Small intestine (tissue), 7 donors: ENCODE measurements at regions not wholly inside any gene's neighbourhood (a gene's known extent, or its start where the extent isn't known, plus 50 kb on each side); places are given as distances from the start of the nearest gene placed in this dataset.
A peak's percentile ranks its signal among the peaks of the same experiment; 100 is the strongest.

Experiments
- DNase-seq, 2 donors: peaks; one replicate each; pipeline versions ENCODE4 v3.0.0 to v3.0.0-alpha.2; 2013
- FAIRE-seq: peaks from 2 replicates; lab custom pipeline; 2012; peaks lifted over from hg19 to GRCh38; lab: Jason Lieb, UNC
- H3K27ac ChIP-seq, 3 donors: one replicate each; pipeline ENCODE4 v1.5.1; 2013; ENCODE audit warnings: low read length in 2 of 3, mild to moderate bottlenecking in 2 of 3, control low read depth in 1 of 3, inconsistent platforms in 1 of 3, low read depth in 1 of 3, moderate library complexity in 1 of 3
- H3K27me3 ChIP-seq, 3 donors: one replicate each; pipeline ENCODE4 v1.6.1; 2013; ENCODE audit warnings: low read length in 3 of 3, inconsistent platforms in 1 of 3; ENCODE audit not compliant: control insufficient read depth in 3 of 3, insufficient read depth in 3 of 3
- H3K36me3 ChIP-seq, 3 donors: one replicate each; pipeline ENCODE4 v1.6.1; 2013; ENCODE audit warnings: low read length in 3 of 3, inconsistent platforms in 1 of 3, low read depth in 1 of 3, mild to moderate bottlenecking in 1 of 3, moderate library complexity in 1 of 3; ENCODE audit not compliant: control insufficient read depth in 3 of 3, insufficient read depth in 2 of 3
- H3K4me1 ChIP-seq, 3 donors: one replicate each; pipeline ENCODE4 v1.6.1; 2013; ENCODE audit warnings: low read length in 2 of 3, inconsistent platforms in 1 of 3, low read depth in 1 of 3, mild to moderate bottlenecking in 1 of 3, moderate library complexity in 1 of 3; ENCODE audit not compliant: control insufficient read depth in 3 of 3, insufficient read depth in 2 of 3
- H3K4me3 ChIP-seq, 3 donors: one replicate each; pipeline ENCODE4 v1.5.1; 2013; ENCODE audit warnings: low read length in 3 of 3, control low read depth in 1 of 3, inconsistent platforms in 1 of 3, low read depth in 1 of 3, mild to moderate bottlenecking in 1 of 3, moderate library complexity in 1 of 3
- H3K9me3 ChIP-seq, 2 donors: one replicate each; pipeline ENCODE4 v1.6.1; 2013; ENCODE audit warnings: low read depth in 1 of 2, low read length in 1 of 2; ENCODE audit not compliant: control insufficient read depth in 2 of 2, insufficient read depth in 1 of 2
- WGBS, 3 donors: extraction: QIAGEN DNeasy Blood & Tissue Kit; methylation state at CpG; one replicate each; pipeline ENCODE4 v1.1.7; 2013; 5-methylcytosine and 5-hydroxymethylcytosine counted together
- donor health status: healthy with polysubstance abuse.
- donor health status: control.
- donor health status: control.
- donor health status: Bipolar disorder and iron deficiency.
- donor health status: healthy.

GRCh38 chr3:150084128-150084527 lies 113.4 kb upstream of the PFN2 start:
- FAIRE-seq = no peak
- H3K4me1 ChIP-seq = no peaks in the 10 kb centered on the region
- no peak overlapping the region for H3K27ac ChIP-seq
- no peaks in the 10 kb centered on the region for H3K36me3 ChIP-seq
- WGBS, 3 donors = 63 to 69% (median 67%) methylated on average over 1 of the region's 1 CpG
- no peak overlapping the region for H3K4me3 ChIP-seq
- no peaks in the 10 kb centered on the region for H3K9me3 ChIP-seq
- DNase-seq = no peak
- peaks cover 0 to 3% (median 0%) of the 10 kb centered on the region in 3 donors for H3K27me3 ChIP-seq

- WGBS, 3 donors = 53 to 60% (median 57%) methylated on average over 8 of the region's 8 CpGs
- H3K4me3 ChIP-seq = no peak overlapping the region
- H3K9me3 ChIP-seq = no peaks in the 10 kb centered on the region
- FAIRE-seq (no peak), DNase-seq (peak in 1 of 2 donors; percentile 28)
- H3K36me3 ChIP-seq = no peaks in the 10 kb centered on the region
- no peaks in the 10 kb centered on the region for H3K4me1 ChIP-seq
- peaks cover 0 to 3% (median 0%) of the 10 kb centered on the region in 3 donors for H3K27me3 ChIP-seq
- peak overlapping the region in 1 of 3 donors; percentile 31 for H3K27ac ChIP-seq
These were observed 113.0 kb upstream of the PFN2 start for GRCh38 chr3:150083655-150084042.

GRCh38 chr3:150082898-150083654 lies 112.4 kb upstream of the PFN2 start:
- no peaks in the 10 kb centered on the region for H3K4me1 ChIP-seq
- no peaks in the 10 kb centered on the region for H3K27me3 ChIP-seq
- H3K27ac ChIP-seq = peak overlapping the region in 1 of 3 donors; percentile 31
- 53 to 64% (median 63%) methylated on average over 2 of the region's 2 CpGs for WGBS, 3 donors
- H3K36me3 ChIP-seq = no peaks in the 10 kb centered on the region
- FAIRE-seq (no peak), DNase-seq (no peak)
- no peak overlapping the region for H3K4me3 ChIP-seq
- H3K9me3 ChIP-seq = no peaks in the 10 kb centered on the region

- no peak for FAIRE-seq
- WGBS, 3 donors = 82 to 90% (median 89%) methylated on average over 4 of the region's 4 CpGs
These were observed 110.4 kb upstream of the PFN2 start for GRCh38 chr3:150081084-150081483.

GRCh38 chr3:150080058-150080730 lies 109.5 kb upstream of the PFN2 start:
- peak overlapping the region in 2 of 3 donors; percentile 12 to 54 for H3K27ac ChIP-seq
- no peak overlapping the region for H3K4me3 ChIP-seq
- 54 to 70% (median 60%) methylated on average over 4 of the region's 4 CpGs for WGBS, 3 donors
- peaks cover 0 to 6% of the 10 kb centered on the region in 2 donors for H3K9me3 ChIP-seq
- no peaks in the 10 kb centered on the region for H3K27me3 ChIP-seq
- no peaks in the 10 kb centered on the region for H3K4me1 ChIP-seq
- no peaks in the 10 kb centered on the region for H3K36me3 ChIP-seq
- FAIRE-seq (no peak), DNase-seq (no peak)

More at GRCh38 chr3:150081084-150081483, 110.4 kb upstream of the PFN2 start:
- Histone ChIP-seq H3K27ac (no peak overlapping the region), H3K27me3 (no peaks in the 10 kb centered on the region), H3K4me1 (no peaks in the 10 kb centered on the region), H3K36me3 (no peaks in the 10 kb centered on the region), H3K4me3 (no peak overlapping the region), H3K9me3 (peaks cover 0 to 5% of the 10 kb centered on the region in 2 donors)
- no peak for DNase-seq

- DNase-seq = peak in 1 of 2 donors; percentile 20
- no peaks in the 10 kb centered on the region for H3K27me3 ChIP-seq
- WGBS, 3 donors = 71 to 88% (median 83%) methylated on average over 5 of the region's 5 CpGs
- no peaks in the 10 kb centered on the region for H3K4me1 ChIP-seq
- no peak for FAIRE-seq
- H3K36me3 ChIP-seq = no peaks in the 10 kb centered on the region
- H3K27ac ChIP-seq = peak overlapping the region in 1 of 3 donors; percentile 50
- H3K4me3 ChIP-seq = no peak overlapping the region
- H3K9me3 ChIP-seq = peaks cover 0 to 6% of the 10 kb centered on the region in 2 donors
These were observed 108.5 kb upstream of the PFN2 start for GRCh38 chr3:150079029-150079739.

GRCh38 chr3:150077581-150078247 lies 107.0 kb upstream of the PFN2 start:
- Histone ChIP-seq H3K36me3 (no peaks in the 10 kb centered on the region), H3K27ac (no peak overlapping the region), H3K4me3 (no peak overlapping the region), H3K9me3 (peaks cover 0 to 6% of the 10 kb centered on the region in 2 donors), H3K27me3 (no peaks in the 10 kb centered on the region), H3K4me1 (no peaks in the 10 kb centered on the region)
- WGBS, 3 donors = 31 to 42% (median 40%) methylated on average over 4 of the region's 4 CpGs
- no peak for DNase-seq
- no peak for FAIRE-seq

- WGBS, 3 donors = 55 to 71% (median 70%) methylated on average over 3 of the region's 3 CpGs
- FAIRE-seq = no peak
These were observed 106.4 kb upstream of the PFN2 start for GRCh38 chr3:150077107-150077506.

More at GRCh38 chr3:150077107-150077506, 106.4 kb upstream of the PFN2 start:
- Histone ChIP-seq H3K27me3 (no peaks in the 10 kb centered on the region), H3K4me3 (no peak overlapping the region), H3K27ac (no peak overlapping the region), H3K36me3 (no peaks in the 10 kb centered on the region), H3K4me1 (no peaks in the 10 kb centered on the region), H3K9me3 (peaks cover 0 to 6% of the 10 kb centered on the region in 2 donors)
- no peak for DNase-seq
